Uterus (tissue), 3 donors: ENCODE measurements at regions not wholly inside any gene's neighbourhood (a gene's known extent, or its start where the extent isn't known, plus 50 kb on each side); places are given as distances from the start of the nearest gene placed in this dataset.

Experiments
- DNase-seq, 2 donors: peaks; one replicate each; pipeline ENCODE4 v3.0.0-alpha.2; 2019 to 2020
- H3K27ac ChIP-seq, 2 donors: fragments of 200-600 bp; sonication (generic); 1 replicate in 1 of 2; 2 replicates in 1 of 2; pipeline ENCODE4 v1.5.1; 2016 to 2018
- H3K27me3 ChIP-seq, 2 donors: fragments of 200-600 bp; sonication (generic); one replicate each; pipeline ENCODE4 v1.5.1; 2018 to 2019; ENCODE audit warnings: control low read depth in 1 of 2
- H3K36me3 ChIP-seq, 2 donors: fragments of 200-600 bp; sonication (generic); one replicate each; pipeline ENCODE4 v1.5.1; 2019; ENCODE audit warnings: control low read depth in 1 of 2
- H3K4me1 ChIP-seq, 2 donors: fragments of 200-600 bp; sonication (generic); one replicate each; pipeline ENCODE4 v1.5.1; 2018 to 2019; ENCODE audit warnings: control low read depth in 1 of 2
- H3K4me3 ChIP-seq, 2 donors: fragments of 200-600 bp; sonication (generic); 1 replicate in 1 of 2; 2 replicates in 1 of 2; pipeline ENCODE4 v1.5.1; 2018 to 2019; ENCODE audit warnings: mild to moderate bottlenecking in 1 of 2
- H3K9me3 ChIP-seq, 2 donors: fragments of 200-600 bp; sonication (generic); one replicate each; pipeline ENCODE4 v1.5.1; 2019; ENCODE audit warnings: control low read depth in 1 of 2
- POLR2A ChIP-seq, 2 donors: fragments of 450-650 bp; IDR thresholded peaks; one replicate each; pipeline ENCODE4 v1.6.1; 2016; ENCODE audit warnings: antibody characterized with exemption in 2 of 2, mild to moderate bottlenecking in 1 of 2, moderate library complexity in 1 of 2
- intact Hi-C: fragments of 100-400 bp; cut with DNase I; formaldehyde crosslinking; loops from one replicate; pipeline ENCODE4 v1.15.1; 2023; ENCODE audit warnings: low total_unique reads
- TF ChIP-seq, protein P1 (sequence below), 4 experiments: fragments of 200-600 bp in 2 of 4; fragments of 450-650 bp in 2 of 4; sonication (generic) in 2 of 4; IDR thresholded peaks; one replicate each; pipeline ENCODE4 v1.5.1; 2016 to 2019; ENCODE audit warnings: antibody characterized with exemption in 4 of 4, mild to moderate bottlenecking in 2 of 4, moderate library complexity in 1 of 4
- donor health status: DM: yes; HTN: yes; CAD: no.

GRCh38 chr9:72428329-72428728 is 63.3 kb upstream of the ZFAND5 start:
- no peak overlapping the region for H3K27ac ChIP-seq
- DNase-seq: no peak
- H3K4me3 ChIP-seq: no peak overlapping the region
- TF ChIP-seq, protein P1, sequence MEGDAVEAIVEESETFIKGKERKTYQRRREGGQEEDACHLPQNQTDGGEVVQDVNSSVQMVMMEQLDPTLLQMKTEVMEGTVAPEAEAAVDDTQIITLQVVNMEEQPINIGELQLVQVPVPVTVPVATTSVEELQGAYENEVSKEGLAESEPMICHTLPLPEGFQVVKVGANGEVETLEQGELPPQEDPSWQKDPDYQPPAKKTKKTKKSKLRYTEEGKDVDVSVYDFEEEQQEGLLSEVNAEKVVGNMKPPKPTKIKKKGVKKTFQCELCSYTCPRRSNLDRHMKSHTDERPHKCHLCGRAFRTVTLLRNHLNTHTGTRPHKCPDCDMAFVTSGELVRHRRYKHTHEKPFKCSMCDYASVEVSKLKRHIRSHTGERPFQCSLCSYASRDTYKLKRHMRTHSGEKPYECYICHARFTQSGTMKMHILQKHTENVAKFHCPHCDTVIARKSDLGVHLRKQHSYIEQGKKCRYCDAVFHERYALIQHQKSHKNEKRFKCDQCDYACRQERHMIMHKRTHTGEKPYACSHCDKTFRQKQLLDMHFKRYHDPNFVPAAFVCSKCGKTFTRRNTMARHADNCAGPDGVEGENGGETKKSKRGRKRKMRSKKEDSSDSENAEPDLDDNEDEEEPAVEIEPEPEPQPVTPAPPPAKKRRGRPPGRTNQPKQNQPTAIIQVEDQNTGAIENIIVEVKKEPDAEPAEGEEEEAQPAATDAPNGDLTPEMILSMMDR (IDR thresholded peaks at IDR 0.05): no peak
- no peak for TF ChIP-seq POLR2A (IDR thresholded peaks at IDR 0.05)
- intact Hi-C loops: no loop called here
- H3K9me3 ChIP-seq: no peaks in the 10 kb centered on the region
- no peaks in the 10 kb centered on the region for H3K36me3 ChIP-seq
- no peaks in the 10 kb centered on the region for H3K4me1 ChIP-seq
- no peaks in the 10 kb centered on the region for H3K27me3 ChIP-seq

DNA sequence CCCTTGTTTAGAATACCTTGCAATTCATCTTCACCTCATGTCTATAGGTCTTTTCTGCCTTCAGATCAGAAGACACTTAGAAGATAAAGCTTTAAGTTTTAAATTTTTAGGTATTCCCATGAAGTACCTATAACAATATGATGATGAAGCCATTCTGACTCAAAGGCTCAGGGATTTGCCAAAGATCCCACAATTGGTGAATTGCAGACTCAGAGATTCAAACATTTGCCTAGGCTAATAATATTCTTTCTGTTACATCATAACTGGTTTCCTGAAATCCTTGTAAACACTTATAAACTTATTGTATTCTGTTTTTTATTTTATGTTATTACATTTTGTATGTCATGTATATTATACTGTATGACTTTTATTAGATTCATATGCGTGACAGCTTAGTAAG is 62.8 kb upstream of the ZFAND5 start:
- H3K27me3 ChIP-seq: no peaks in the 10 kb centered on the region
- no peak for TF ChIP-seq POLR2A (IDR thresholded peaks at IDR 0.05)
- TF ChIP-seq, protein P1 (IDR thresholded peaks at IDR 0.05): no peak
- intact Hi-C loops: no loop called here
- no peak overlapping the region for H3K4me3 ChIP-seq
- H3K9me3 ChIP-seq: no peaks in the 10 kb centered on the region
- no peaks in the 10 kb centered on the region for H3K36me3 ChIP-seq
- DNase-seq: no peak
- H3K27ac ChIP-seq: no peak overlapping the region
- no peaks in the 10 kb centered on the region for H3K4me1 ChIP-seq

- Histone ChIP-seq H3K4me1 (no peaks in the 10 kb centered on the region), H3K4me3 (no peak overlapping the region), H3K36me3 (no peaks in the 10 kb centered on the region), H3K27me3 (no peaks in the 10 kb centered on the region), H3K9me3 (no peaks in the 10 kb centered on the region), H3K27ac (no peak overlapping the region)
- no peak for TF ChIP-seq POLR2A (IDR thresholded peaks at IDR 0.05)
- TF ChIP-seq, protein P1 (IDR thresholded peaks at IDR 0.05): no peak
- DNase-seq: no peak
- intact Hi-C loops: no loop called here
These were observed 59.1 kb upstream of the ZFAND5 start for GRCh38 chr9:72424131-72424530.

- H3K9me3 ChIP-seq: no peaks in the 10 kb centered on the region
- no peaks in the 10 kb centered on the region for H3K4me1 ChIP-seq
- H3K27ac ChIP-seq: no peak overlapping the region
- no peak for DNase-seq
- intact Hi-C loops: no loop called here
- H3K36me3 ChIP-seq: no peaks in the 10 kb centered on the region
- H3K4me3 ChIP-seq: no peak overlapping the region
- no peak for TF ChIP-seq POLR2A (IDR thresholded peaks at IDR 0.05)
- TF ChIP-seq, protein P1 (IDR thresholded peaks at IDR 0.05): no peak
- no peaks in the 10 kb centered on the region for H3K27me3 ChIP-seq
These were observed 57.2 kb upstream of the ZFAND5 start for GRCh38 chr9:72422214-72422613.

DNA sequence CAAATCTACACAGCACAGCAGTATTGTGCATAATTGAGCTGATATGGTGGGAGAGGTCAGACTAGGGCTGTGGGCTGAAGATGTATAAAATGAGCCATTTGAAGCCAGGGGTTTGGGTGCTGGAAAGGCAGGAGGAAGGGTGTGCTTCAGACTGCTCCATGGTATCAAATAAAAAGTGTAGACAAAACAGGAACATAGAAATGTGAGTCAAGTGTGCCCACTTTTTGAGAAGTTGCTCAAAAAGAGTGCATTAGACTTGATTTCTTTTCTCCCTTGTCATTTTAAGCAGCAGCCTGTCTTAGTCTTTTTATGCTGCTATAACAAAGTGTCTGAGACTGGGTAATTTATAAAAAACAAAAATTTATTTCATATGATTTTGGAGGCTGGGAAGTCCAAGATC is 55.8 kb upstream of the ZFAND5 start:
- Histone ChIP-seq H3K9me3 (no peaks in the 10 kb centered on the region), H3K27ac (no peak overlapping the region), H3K4me1 (no peaks in the 10 kb centered on the region), H3K27me3 (no peaks in the 10 kb centered on the region), H3K4me3 (no peak overlapping the region), H3K36me3 (no peaks in the 10 kb centered on the region)
- intact Hi-C loops: no loop called here
- TF ChIP-seq, protein P1 (IDR thresholded peaks at IDR 0.05): no peak
- TF ChIP-seq POLR2A (IDR thresholded peaks at IDR 0.05): no peak
- no peak for DNase-seq
